Neural crest cell (in vitro differentiated cells): ENCODE measurements at regions not wholly inside any gene's neighbourhood (a gene's known extent, or its start where the extent isn't known, plus 50 kb on each side); places are given as distances from the start of the nearest gene placed in this dataset.

Experiments used
- DNase-seq: peaks from one replicate; pipeline ENCODE4 v3.0.0; 2021; ENCODE audit warnings: low read depth, mixed read lengths, low spot score
- H3K27ac Mint-ChIP-seq: one replicate; pipeline ENCODE4 v1.8.0; 2021; ENCODE audit warnings: mild to moderate bottlenecking, mixed read lengths; ENCODE audit not compliant: unreplicated experiment
- H3K27me3 Mint-ChIP-seq: 2 replicates; pipeline ENCODE4 v1.8.0; 2021; ENCODE audit warnings: low read depth, mild to moderate bottlenecking, mixed read lengths
- H3K36me3 Mint-ChIP-seq: 2 replicates; pipeline ENCODE4 v1.8.0; 2021; ENCODE audit warnings: low read depth, mild to moderate bottlenecking, mixed read lengths
- H3K4me1 Mint-ChIP-seq: 2 replicates; pipeline ENCODE4 v1.8.0; 2021; ENCODE audit warnings: mixed read lengths
- H3K4me3 Mint-ChIP-seq: one replicate; pipeline ENCODE4 v1.8.0; 2021; ENCODE audit warnings: mild to moderate bottlenecking, mixed read lengths
- H3K9me3 Mint-ChIP-seq: 2 replicates; pipeline ENCODE4 v1.8.0; 2021; ENCODE audit warnings: mixed read lengths
- CTCF ChIP-seq: fragments of 200-600 bp; sonication (generic); conservative IDR thresholded peaks from 2 replicates; pipeline ENCODE4 v1.5.0; 2021; ENCODE audit warnings: antibody characterized with exemption, mild to moderate bottlenecking

DNA sequence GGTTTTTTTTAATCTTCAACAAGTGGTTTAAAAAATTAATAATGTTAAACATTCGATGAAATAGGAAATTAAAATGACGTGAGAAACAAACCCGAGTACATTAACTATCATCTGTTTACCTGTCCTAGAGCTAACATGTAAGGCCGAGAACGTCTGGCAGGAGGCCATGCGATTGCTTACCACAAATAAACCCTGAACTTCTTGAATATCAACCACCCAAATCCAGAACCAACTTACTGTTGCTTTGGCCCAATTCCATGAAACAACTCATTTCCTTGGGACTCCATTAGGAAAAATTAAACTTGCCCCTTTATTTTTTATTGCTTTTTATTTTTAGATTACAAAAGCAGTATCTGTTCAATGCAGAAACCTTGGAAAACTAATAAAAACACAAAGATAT, 228.9 kb upstream of the IRS2 start:
- Mint-ChIP-seq H3K4me1 (no peaks in the 10 kb centered on the region), H3K27ac (no peak overlapping the region), H3K4me3 (no peak overlapping the region), H3K36me3 (no peaks in the 10 kb centered on the region), H3K27me3 (peaks cover 2% of the 10 kb centered on the region), H3K9me3 (no peaks in the 10 kb centered on the region)
- DNase-seq = no peak
- TF ChIP-seq CTCF = no peak

DNA sequence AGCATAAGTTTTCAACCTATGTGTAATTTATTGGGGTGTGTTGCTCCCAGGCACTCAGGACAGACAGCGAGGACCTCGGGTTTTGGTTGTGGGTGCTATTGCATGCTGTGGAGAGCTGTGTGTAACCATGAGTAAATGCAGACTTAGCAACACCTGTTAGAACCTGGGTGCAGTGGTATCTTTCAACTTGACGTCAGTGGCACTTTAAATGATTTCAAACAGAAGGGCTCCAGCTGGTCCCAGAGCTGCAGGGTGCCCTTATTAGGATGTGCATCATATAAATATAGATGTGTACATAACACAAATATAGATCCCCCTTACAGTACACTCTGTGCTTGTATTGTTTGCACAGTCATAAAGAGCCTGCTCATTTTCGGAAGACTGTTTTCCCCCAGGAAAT, 228.3 kb upstream of the IRS2 start:
- no peak for DNase-seq
- Mint-ChIP-seq H3K9me3 (no peaks in the 10 kb centered on the region), H3K27ac (no peak overlapping the region), H3K27me3 (peaks cover 2% of the 10 kb centered on the region), H3K4me1 (no peaks in the 10 kb centered on the region), H3K4me3 (no peak overlapping the region), H3K36me3 (no peaks in the 10 kb centered on the region)
- no peak for TF ChIP-seq CTCF

DNA sequence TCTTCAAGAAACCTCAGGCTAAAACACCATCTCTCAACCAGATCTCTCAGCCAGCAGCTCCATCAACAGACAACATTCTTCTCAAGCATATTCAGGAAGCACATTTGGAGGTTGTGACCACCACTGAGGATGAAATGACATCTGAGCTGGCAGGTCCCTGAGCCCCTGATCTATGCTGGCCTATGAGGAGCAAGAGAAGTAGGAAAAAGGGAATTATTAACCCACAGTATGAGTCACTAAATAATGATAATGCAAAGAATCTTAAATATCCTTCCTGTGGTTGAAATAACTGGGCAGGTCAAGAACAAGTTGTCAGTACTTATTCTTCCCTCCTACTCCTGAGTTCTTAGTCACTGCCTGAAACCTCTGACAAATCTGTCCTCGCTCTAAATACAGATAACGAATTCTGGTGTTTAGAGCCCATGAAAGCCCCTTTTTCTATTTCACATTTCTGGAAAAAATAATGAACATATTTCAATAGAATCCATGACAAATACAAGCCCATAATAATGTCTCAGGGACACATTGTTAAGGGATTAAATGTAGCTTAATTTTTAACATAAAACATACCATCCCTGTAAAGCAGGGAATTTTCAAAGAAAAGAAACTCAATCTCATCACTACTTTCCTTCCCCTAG, 225.8 kb upstream of the IRS2 start:
- H3K9me3 Mint-ChIP-seq = no peaks in the 10 kb centered on the region
- H3K27ac Mint-ChIP-seq = no peak overlapping the region
- TF ChIP-seq CTCF = no peak
- H3K36me3 Mint-ChIP-seq = no peaks in the 10 kb centered on the region
- peaks cover 2% of the 10 kb centered on the region for H3K27me3 Mint-ChIP-seq
- H3K4me1 Mint-ChIP-seq = no peaks in the 10 kb centered on the region
- DNase-seq = no peak
- H3K4me3 Mint-ChIP-seq = no peak overlapping the region

DNA sequence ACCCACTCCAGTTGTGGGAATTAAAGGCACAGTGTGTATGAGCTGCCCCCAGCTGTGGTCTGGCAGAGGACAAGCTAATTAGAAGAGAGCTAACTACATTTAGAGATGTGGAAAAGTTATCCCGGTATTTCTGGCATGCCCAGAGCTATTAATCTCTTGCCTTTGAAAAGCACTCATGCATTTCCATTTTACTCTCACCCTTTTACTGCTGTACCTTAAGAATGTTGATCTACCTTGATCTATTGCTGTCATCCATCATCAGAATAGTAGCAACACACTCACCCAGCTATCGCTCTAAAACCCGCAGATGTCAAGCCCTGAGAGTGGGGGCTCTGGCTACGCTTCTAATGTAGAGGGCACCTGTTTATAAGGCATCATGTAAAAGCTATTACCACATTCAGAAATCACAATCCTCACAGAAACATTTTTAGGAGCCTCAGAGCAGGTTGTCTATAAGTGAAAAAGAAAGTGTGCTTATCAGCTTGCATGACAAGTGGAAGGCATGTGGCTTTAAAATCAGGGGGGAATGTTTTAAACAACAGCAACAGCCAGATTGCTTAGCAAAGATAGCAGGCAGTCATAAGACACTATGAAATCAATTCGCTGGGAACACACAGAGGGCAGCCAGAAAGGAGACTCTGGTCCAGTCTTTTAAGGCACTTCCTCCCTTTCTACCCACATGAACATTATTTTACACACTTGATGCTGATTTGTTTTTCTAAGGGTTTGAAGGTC, 224.2 kb upstream of the IRS2 start:
- DNase-seq = no peak
- no peak for TF ChIP-seq CTCF
- Mint-ChIP-seq H3K27me3 (peaks cover 2% of the 10 kb centered on the region), H3K4me1 (no peaks in the 10 kb centered on the region), H3K4me3 (no peak overlapping the region), H3K27ac (no peak overlapping the region), H3K36me3 (no peaks in the 10 kb centered on the region), H3K9me3 (no peaks in the 10 kb centered on the region)

- Mint-ChIP-seq H3K27ac (no peak overlapping the region), H3K36me3 (no peaks in the 10 kb centered on the region), H3K9me3 (no peaks in the 10 kb centered on the region), H3K4me1 (no peaks in the 10 kb centered on the region), H3K4me3 (no peak overlapping the region), H3K27me3 (peaks cover 2% of the 10 kb centered on the region)
- DNase-seq = no peak
- no peak for TF ChIP-seq CTCF
Observed at GRCh38 chr13:110008816-110009215, 222.4 kb upstream of the IRS2 start.
